ENCODE measurements at regions not wholly inside any gene's neighbourhood (a gene's known extent, or its start where the extent isn't known, plus 50 kb on each side); places are given as distances from the start of the nearest gene placed in this dataset.
"Not testable (repeated sequence)": the region's sequence is repeated elsewhere in the genome, so short reads cannot be mapped to it uniquely, and the experiment has no call there.

DNA sequence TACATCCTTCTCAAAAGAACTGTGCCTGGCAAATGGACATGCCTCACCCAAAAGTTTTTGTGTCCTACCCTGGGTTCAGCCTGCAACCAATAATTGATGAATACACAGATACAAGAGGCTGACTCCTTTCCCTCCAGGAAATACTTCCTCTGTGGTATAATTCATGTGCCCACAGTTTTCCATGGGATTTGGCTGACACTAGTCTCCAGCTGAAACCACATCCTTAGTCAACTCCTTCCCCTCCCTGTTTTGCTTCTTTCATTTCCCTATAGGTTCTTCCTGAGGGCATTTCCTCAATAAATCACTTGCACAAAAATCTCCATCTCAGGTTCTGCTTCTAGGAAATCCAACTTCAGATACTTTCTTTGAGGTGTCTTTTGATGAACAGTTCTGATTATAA, 436.6 kb upstream of the C1orf87 start:
- CTCF ChIA-PET = interaction anchor here (0.6 kb wide), 1 partner anchor 28 kb away, joined by 3 read pairs; no protein-coding TSS in a partner anchor
- H3K27me3 ChIP-seq (ENCODE audit: control insufficient read depth, insufficient read depth, low read length) = no peaks in the 10 kb centered on the region
- no peak for DNase-seq (ENCODE audit: low read depth)
- H3K36me3 ChIP-seq (ENCODE audit: control insufficient read depth, insufficient read depth, low read length) = no peaks in the 10 kb centered on the region
- no peak overlapping the region for H3K4me3 ChIP-seq (ENCODE audit: low read depth, low read length)
- TF ChIP-seq CTCF (IDR thresholded peaks at IDR 0.05; ENCODE audit: insufficient read depth, low read depth, low read length) = no peak
- POLR2A ChIA-PET = no interaction called here

DNA sequence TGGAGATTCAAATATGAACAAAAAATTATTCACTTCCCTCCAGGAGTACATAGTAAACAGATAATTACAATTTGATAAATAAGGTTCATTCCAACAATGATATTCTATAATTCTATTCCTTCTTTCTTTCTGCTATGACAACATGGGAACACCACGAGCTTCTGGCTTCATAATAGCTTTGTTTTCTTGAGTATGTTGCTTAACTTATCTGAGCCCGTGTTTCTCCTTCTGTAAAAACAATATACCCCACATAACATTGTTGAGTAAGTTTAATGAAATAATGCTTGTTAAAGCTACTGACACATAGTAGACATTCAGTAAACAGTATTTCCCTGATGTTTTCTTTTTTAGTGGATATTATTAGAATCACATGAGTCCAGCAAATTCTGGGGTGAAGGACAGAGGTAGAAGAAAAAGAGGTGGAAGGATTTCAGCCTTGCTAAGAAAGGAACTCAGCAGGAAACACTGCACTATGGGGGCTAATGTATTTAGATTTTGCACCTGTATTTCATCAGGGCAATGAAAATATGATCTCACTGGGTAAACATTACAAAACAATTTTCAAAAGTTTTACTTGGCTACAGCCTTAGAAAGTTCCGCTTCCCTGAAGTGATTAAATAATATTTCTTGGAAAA, 430.8 kb upstream of the C1orf87 start:
- H3K36me3 ChIP-seq (ENCODE audit: control insufficient read depth, insufficient read depth, low read length) = no peaks in the 10 kb centered on the region
- ChIA-PET POLR2A (no interaction called here), CTCF (no interaction called here)
- H3K4me3 ChIP-seq (ENCODE audit: low read depth, low read length) = no peak overlapping the region
- TF ChIP-seq CTCF (IDR thresholded peaks at IDR 0.05; ENCODE audit: insufficient read depth, low read depth, low read length) = no peak
- no peaks in the 10 kb centered on the region for H3K27me3 ChIP-seq (ENCODE audit: control insufficient read depth, insufficient read depth, low read length)
- no peak for DNase-seq (ENCODE audit: low read depth)

GRCh38 chr1:60503266-60503925, 429.8 kb upstream of the C1orf87 start:
- no peaks in the 10 kb centered on the region for H3K36me3 ChIP-seq (ENCODE audit: control insufficient read depth, insufficient read depth, low read length)
- no peak for DNase-seq (ENCODE audit: low read depth)
- CTCF ChIA-PET = no interaction called here
- H3K4me3 ChIP-seq (ENCODE audit: low read depth, low read length) = no peak overlapping the region
- TF ChIP-seq CTCF (IDR thresholded peaks at IDR 0.05; ENCODE audit: insufficient read depth, low read depth, low read length) = no peak
- H3K27me3 ChIP-seq (ENCODE audit: control insufficient read depth, insufficient read depth, low read length) = no peaks in the 10 kb centered on the region
- POLR2A ChIA-PET = no interaction called here

GRCh38 chr1:60502506-60502905, 428.9 kb upstream of the C1orf87 start:
- TF ChIP-seq CTCF (IDR thresholded peaks at IDR 0.05; ENCODE audit: insufficient read depth, low read depth, low read length) = no peak
- ChIA-PET CTCF (no interaction called here), POLR2A (no interaction called here)
- no peak for DNase-seq (ENCODE audit: low read depth)
- H3K36me3 ChIP-seq (ENCODE audit: control insufficient read depth, insufficient read depth, low read length) = no peaks in the 10 kb centered on the region
- H3K4me3 ChIP-seq (ENCODE audit: low read depth, low read length) = no peak overlapping the region
- H3K27me3 ChIP-seq (ENCODE audit: control insufficient read depth, insufficient read depth, low read length) = no peaks in the 10 kb centered on the region

DNA sequence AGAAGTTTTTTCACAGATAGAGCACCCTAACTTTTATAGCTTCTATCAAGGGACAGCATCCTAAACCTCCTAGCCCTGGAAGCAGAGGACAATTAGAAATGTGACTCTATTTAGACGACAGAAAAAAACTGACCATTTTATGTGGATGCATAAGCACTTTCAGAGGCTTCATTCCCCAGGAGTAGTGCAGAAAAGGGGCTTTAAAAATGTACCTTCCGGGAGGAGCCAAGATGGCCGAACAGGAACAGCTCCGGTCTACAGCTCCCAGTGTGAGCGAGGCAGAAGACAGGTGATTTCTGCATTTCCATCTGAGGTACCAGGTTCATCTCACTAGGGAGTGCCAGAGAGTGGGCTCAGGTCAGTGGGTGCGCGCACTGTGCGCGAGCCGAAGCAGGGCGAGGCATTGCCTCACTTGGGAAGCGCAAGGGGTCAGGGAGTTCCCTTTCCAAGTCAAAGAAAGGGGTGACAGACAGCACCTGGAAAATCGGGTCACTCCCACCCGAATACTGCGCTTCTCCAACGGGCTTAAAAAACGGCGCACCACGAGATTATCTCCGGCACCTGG, 416.4 kb upstream of the C1orf87 start:
- H3K27me3 ChIP-seq (ENCODE audit: control insufficient read depth, insufficient read depth, low read length); H3K4me3 ChIP-seq (ENCODE audit: low read depth, low read length); POLR2A ChIA-PET; H3K36me3 ChIP-seq (ENCODE audit: control insufficient read depth, insufficient read depth, low read length); DNase-seq (ENCODE audit: low read depth); CTCF ChIA-PET: not testable (repeated sequence)
